Type B pancreatic cell (in vitro differentiated cells): ENCODE measurements at regions not wholly inside any gene's neighbourhood (a gene's known extent, or its start where the extent isn't known, plus 50 kb on each side); places are given as distances from the start of the nearest gene placed in this dataset.

Experiments used
- DNase-seq: peaks from one replicate; pipeline ENCODE4 v3.0.0; 2021; ENCODE audit warnings: mixed read lengths; ENCODE audit not compliant: unreplicated experiment; ENCODE audit errors: extremely low spot score
- H3K27ac Mint-ChIP-seq: 2 replicates; pipeline ENCODE4 v1.8.0; 2021; ENCODE audit warnings: mild to moderate bottlenecking, mixed read lengths
- H3K27me3 Mint-ChIP-seq: 2 replicates; pipeline ENCODE4 v1.8.0; 2021; ENCODE audit warnings: mixed read lengths
- H3K36me3 Mint-ChIP-seq: 2 replicates; pipeline ENCODE4 v1.8.0; 2021; ENCODE audit warnings: mixed read lengths
- H3K4me1 Mint-ChIP-seq: one replicate; pipeline ENCODE4 v1.8.0; 2021; ENCODE audit warnings: mixed read lengths; ENCODE audit not compliant: unreplicated experiment
- H3K4me3 Mint-ChIP-seq: 2 replicates; pipeline ENCODE4 v1.8.0; 2021; ENCODE audit warnings: mild to moderate bottlenecking, mixed read lengths
- H3K9me3 Mint-ChIP-seq: 2 replicates; pipeline ENCODE4 v1.8.0; 2021; ENCODE audit warnings: mixed read lengths
- CTCF ChIP-seq: fragments of 200-600 bp; sonication (generic); conservative IDR thresholded peaks from 2 replicates; pipeline ENCODE4 v1.5.0; 2021; ENCODE audit warnings: antibody characterized with exemption, mild to moderate bottlenecking

GRCh38 chr10:61089251-61089650 lies 145.3 kb upstream of the RHOBTB1 start:
- no peak overlapping the region for H3K27ac Mint-ChIP-seq
- no peaks in the 10 kb centered on the region for H3K27me3 Mint-ChIP-seq
- no peaks in the 10 kb centered on the region for H3K4me1 Mint-ChIP-seq
- no peaks in the 10 kb centered on the region for H3K36me3 Mint-ChIP-seq
- DNase-seq: no peak
- TF ChIP-seq CTCF: no peak
- no peak overlapping the region for H3K4me3 Mint-ChIP-seq
- peaks cover 5% of the 10 kb centered on the region for H3K9me3 Mint-ChIP-seq

- Mint-ChIP-seq H3K4me3 (no peak overlapping the region), H3K27ac (no peak overlapping the region), H3K9me3 (peaks cover 5% of the 10 kb centered on the region), H3K4me1 (no peaks in the 10 kb centered on the region), H3K27me3 (no peaks in the 10 kb centered on the region), H3K36me3 (no peaks in the 10 kb centered on the region)
- DNase-seq: no peak
- TF ChIP-seq CTCF: no peak
These were observed 140.5 kb upstream of the RHOBTB1 start for GRCh38 chr10:61084493-61084892.

GRCh38 chr10:61081301-61081700 lies 137.3 kb upstream of the RHOBTB1 start:
- H3K4me3 Mint-ChIP-seq: no peak overlapping the region
- no peaks in the 10 kb centered on the region for H3K4me1 Mint-ChIP-seq
- H3K36me3 Mint-ChIP-seq: no peaks in the 10 kb centered on the region
- H3K27ac Mint-ChIP-seq: no peak overlapping the region
- H3K9me3 Mint-ChIP-seq: peaks cover 5% of the 10 kb centered on the region
- no peak for DNase-seq
- no peak for TF ChIP-seq CTCF
- H3K27me3 Mint-ChIP-seq: no peaks in the 10 kb centered on the region

GRCh38 chr10:61078542-61079275 lies 134.7 kb upstream of the RHOBTB1 start:
- DNase-seq: no peak
- Mint-ChIP-seq H3K4me3 (no peak overlapping the region), H3K9me3 (peaks cover 4% of the 10 kb centered on the region), H3K27me3 (no peaks in the 10 kb centered on the region), H3K27ac (no peak overlapping the region), H3K36me3 (no peaks in the 10 kb centered on the region), H3K4me1 (peaks cover 10% of the 10 kb centered on the region)
- no peak for TF ChIP-seq CTCF

- H3K27me3 Mint-ChIP-seq: no peaks in the 10 kb centered on the region
These were observed 132.7 kb upstream of the RHOBTB1 start for GRCh38 chr10:61076572-61077114.

More at GRCh38 chr10:61076572-61077114, 132.7 kb upstream of the RHOBTB1 start:
- no peak for DNase-seq
- no peaks in the 10 kb centered on the region for H3K36me3 Mint-ChIP-seq
- peaks cover 10% of the 10 kb centered on the region for H3K4me1 Mint-ChIP-seq
- peaks cover 4% of the 10 kb centered on the region for H3K9me3 Mint-ChIP-seq
- TF ChIP-seq CTCF: no peak
- H3K4me3 Mint-ChIP-seq: no peak overlapping the region
- no peak overlapping the region for H3K27ac Mint-ChIP-seq
